Uterus (tissue), 3 donors: ENCODE measurements at regions not wholly inside any gene's neighbourhood (a gene's known extent, or its start where the extent isn't known, plus 50 kb on each side); places are given as distances from the start of the nearest gene placed in this dataset.

ENCODE experiments used
- DNase-seq, 2 donors: peaks; one replicate each; pipeline ENCODE4 v3.0.0-alpha.2; 2019 to 2020
- H3K27ac ChIP-seq, 2 donors: fragments of 200-600 bp; sonication (generic); 1 replicate in 1 of 2; 2 replicates in 1 of 2; pipeline ENCODE4 v1.5.1; 2016 to 2018
- H3K27me3 ChIP-seq, 2 donors: fragments of 200-600 bp; sonication (generic); one replicate each; pipeline ENCODE4 v1.5.1; 2018 to 2019; ENCODE audit warnings: control low read depth in 1 of 2
- H3K36me3 ChIP-seq, 2 donors: fragments of 200-600 bp; sonication (generic); one replicate each; pipeline ENCODE4 v1.5.1; 2019; ENCODE audit warnings: control low read depth in 1 of 2
- H3K4me1 ChIP-seq, 2 donors: fragments of 200-600 bp; sonication (generic); one replicate each; pipeline ENCODE4 v1.5.1; 2018 to 2019; ENCODE audit warnings: control low read depth in 1 of 2
- H3K4me3 ChIP-seq, 2 donors: fragments of 200-600 bp; sonication (generic); 1 replicate in 1 of 2; 2 replicates in 1 of 2; pipeline ENCODE4 v1.5.1; 2018 to 2019; ENCODE audit warnings: mild to moderate bottlenecking in 1 of 2
- H3K9me3 ChIP-seq, 2 donors: fragments of 200-600 bp; sonication (generic); one replicate each; pipeline ENCODE4 v1.5.1; 2019; ENCODE audit warnings: control low read depth in 1 of 2
- CTCF ChIP-seq, 4 experiments: fragments of 200-600 bp in 2 of 4; fragments of 450-650 bp in 2 of 4; sonication (generic) in 2 of 4; IDR thresholded peaks; one replicate each; pipeline ENCODE4 v1.5.1; 2016 to 2019; ENCODE audit warnings: antibody characterized with exemption in 4 of 4, mild to moderate bottlenecking in 2 of 4, moderate library complexity in 1 of 4
- POLR2A ChIP-seq, 2 donors: fragments of 450-650 bp; IDR thresholded peaks; one replicate each; pipeline ENCODE4 v1.6.1; 2016; ENCODE audit warnings: antibody characterized with exemption in 2 of 2, mild to moderate bottlenecking in 1 of 2, moderate library complexity in 1 of 2
- intact Hi-C: fragments of 100-400 bp; cut with DNase I; formaldehyde crosslinking; loops from one replicate; pipeline ENCODE4 v1.15.1; 2023; ENCODE audit warnings: low total_unique reads
- donor health status: DM: yes; HTN: yes; CAD: no.

GRCh38 chr10:33120700-33121099 lies 162.7 kb upstream of the ITGB1 start:
- Histone ChIP-seq H3K27ac (no peak overlapping the region), H3K9me3 (no peaks in the 10 kb centered on the region), H3K27me3 (no peaks in the 10 kb centered on the region), H3K4me1 (no peaks in the 10 kb centered on the region), H3K4me3 (no peak overlapping the region), H3K36me3 (no peaks in the 10 kb centered on the region)
- TF ChIP-seq POLR2A (IDR thresholded peaks at IDR 0.05) (no peak), CTCF (IDR thresholded peaks at IDR 0.05) (no peak)
- DNase-seq = no peak
- intact Hi-C loops = no loop called here

- no peak for DNase-seq
- intact Hi-C loops = no loop called here
- Histone ChIP-seq H3K36me3 (no peaks in the 10 kb centered on the region), H3K27ac (no peak overlapping the region), H3K27me3 (no peaks in the 10 kb centered on the region), H3K9me3 (no peaks in the 10 kb centered on the region), H3K4me3 (no peak overlapping the region), H3K4me1 (no peaks in the 10 kb centered on the region)
- no peak for TF ChIP-seq POLR2A (IDR thresholded peaks at IDR 0.05)
- no peak for TF ChIP-seq CTCF (IDR thresholded peaks at IDR 0.05)
These were observed 162.2 kb upstream of the ITGB1 start for GRCh38 chr10:33120275-33120674.

GRCh38 chr10:33117816-33118215 lies 159.8 kb upstream of the ITGB1 start:
- Histone ChIP-seq H3K4me3 (no peak overlapping the region), H3K36me3 (no peaks in the 10 kb centered on the region), H3K4me1 (no peaks in the 10 kb centered on the region), H3K9me3 (no peaks in the 10 kb centered on the region), H3K27ac (no peak overlapping the region), H3K27me3 (no peaks in the 10 kb centered on the region)
- intact Hi-C loops = no loop called here
- no peak for DNase-seq
- TF ChIP-seq CTCF (IDR thresholded peaks at IDR 0.05) (no peak), POLR2A (IDR thresholded peaks at IDR 0.05) (no peak)

GRCh38 chr10:33117230-33117629 lies 159.2 kb upstream of the ITGB1 start:
- Histone ChIP-seq H3K27ac (no peak overlapping the region), H3K36me3 (no peaks in the 10 kb centered on the region), H3K9me3 (no peaks in the 10 kb centered on the region), H3K27me3 (no peaks in the 10 kb centered on the region), H3K4me1 (no peaks in the 10 kb centered on the region), H3K4me3 (no peak overlapping the region)
- no peak for DNase-seq
- no peak for TF ChIP-seq POLR2A (IDR thresholded peaks at IDR 0.05)
- no peak for TF ChIP-seq CTCF (IDR thresholded peaks at IDR 0.05)
- intact Hi-C loops = no loop called here

GRCh38 chr10:33115738-33116719 lies 158.0 kb upstream of the ITGB1 start:
- TF ChIP-seq POLR2A (IDR thresholded peaks at IDR 0.05) = no peak
- TF ChIP-seq CTCF (IDR thresholded peaks at IDR 0.05) = peak; percentile 31 to 42 (median 36)
- H3K36me3 ChIP-seq = no peaks in the 10 kb centered on the region
- intact Hi-C loops = no loop called here
- no peaks in the 10 kb centered on the region for H3K4me1 ChIP-seq
- no peak overlapping the region for H3K4me3 ChIP-seq
- no peaks in the 10 kb centered on the region for H3K9me3 ChIP-seq
- no peaks in the 10 kb centered on the region for H3K27me3 ChIP-seq
- no peak overlapping the region for H3K27ac ChIP-seq
- peak in 1 of 2 donors; percentile 23 for DNase-seq
